OCI-LY1 (cell line): ENCODE measurements at regions not wholly inside any gene's neighbourhood (a gene's known extent, or its start where the extent isn't known, plus 50 kb on each side); places are given as distances from the start of the nearest gene placed in this dataset.

ENCODE experiments used
- CTCF ChIP-seq: fragments of 200-600 bp; sonication (generic), shearing (Covaris generic); IDR thresholded peaks from 2 replicates; pipeline ENCODE4 v1.5.1; 2017; ENCODE audit warnings: mild to moderate bottlenecking, antibody characterized with exemption, low read length, moderate library complexity, mixed read lengths
- EZH2 ChIP-seq: fragments of 200-600 bp; sonication (generic), shearing (Covaris generic); IDR thresholded peaks from 2 replicates; pipeline ENCODE4 v1.8.0; 2017; ENCODE audit warnings: borderline replicate concordance, mixed run types, mild to moderate bottlenecking, antibody characterized with exemption, low read length, moderate library complexity, mixed read lengths

GRCh38 chr6:51456282-51456681 lies 631.1 kb downstream of the PKHD1 start:
- TF ChIP-seq CTCF (no peak), EZH2 (no peak)
